ENCODE measurements at regions not wholly inside any gene's neighbourhood (a gene's known extent, or its start where the extent isn't known, plus 50 kb on each side); places are given as distances from the start of the nearest gene placed in this dataset.

DNA sequence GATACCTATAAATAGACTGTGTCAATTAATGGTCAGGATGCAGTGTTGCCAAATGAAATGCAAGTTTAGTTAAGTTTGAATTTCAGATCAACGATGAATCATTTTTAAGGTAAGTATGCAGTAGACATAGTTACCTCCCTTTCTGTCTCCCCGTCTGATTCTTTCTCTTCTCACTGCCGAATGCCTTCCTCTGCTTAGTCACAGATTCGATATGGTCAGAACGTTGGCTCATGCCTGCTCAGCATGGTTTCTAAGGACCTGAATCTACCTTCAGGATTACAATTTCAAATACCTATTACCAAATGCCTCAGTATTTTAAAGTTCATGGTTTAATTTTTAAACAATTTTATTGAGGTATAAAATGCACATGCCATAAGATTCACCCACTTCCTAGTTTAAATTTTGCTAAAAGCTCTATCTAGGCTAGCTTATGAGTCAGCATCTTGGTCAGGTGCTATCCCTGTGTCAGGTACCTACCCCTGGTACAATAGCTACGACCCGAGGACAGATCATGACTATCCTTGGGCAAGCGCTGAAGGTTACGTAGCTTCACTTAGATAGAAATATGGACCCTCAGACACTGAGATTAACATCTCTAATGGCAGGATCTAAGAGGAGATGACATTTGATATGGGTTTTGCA lies 78.2 kb upstream of the SPON1 start:
- Mint-ChIP-seq H3K27me3 (ENCODE audit: unreplicated experiment) (peaks cover 7% of the 10 kb centered on the region), H3K4me1 (ENCODE audit: unreplicated experiment) (no peaks in the 10 kb centered on the region), H3K9me3 (ENCODE audit: unreplicated experiment) (no peaks in the 10 kb centered on the region), H3K4me3 (ENCODE audit: unreplicated experiment) (no peak overlapping the region), H3K27ac (ENCODE audit: unreplicated experiment) (no peak overlapping the region), H3K36me3 (ENCODE audit: unreplicated experiment) (no peaks in the 10 kb centered on the region)
- TF ChIP-seq, protein P1, sequence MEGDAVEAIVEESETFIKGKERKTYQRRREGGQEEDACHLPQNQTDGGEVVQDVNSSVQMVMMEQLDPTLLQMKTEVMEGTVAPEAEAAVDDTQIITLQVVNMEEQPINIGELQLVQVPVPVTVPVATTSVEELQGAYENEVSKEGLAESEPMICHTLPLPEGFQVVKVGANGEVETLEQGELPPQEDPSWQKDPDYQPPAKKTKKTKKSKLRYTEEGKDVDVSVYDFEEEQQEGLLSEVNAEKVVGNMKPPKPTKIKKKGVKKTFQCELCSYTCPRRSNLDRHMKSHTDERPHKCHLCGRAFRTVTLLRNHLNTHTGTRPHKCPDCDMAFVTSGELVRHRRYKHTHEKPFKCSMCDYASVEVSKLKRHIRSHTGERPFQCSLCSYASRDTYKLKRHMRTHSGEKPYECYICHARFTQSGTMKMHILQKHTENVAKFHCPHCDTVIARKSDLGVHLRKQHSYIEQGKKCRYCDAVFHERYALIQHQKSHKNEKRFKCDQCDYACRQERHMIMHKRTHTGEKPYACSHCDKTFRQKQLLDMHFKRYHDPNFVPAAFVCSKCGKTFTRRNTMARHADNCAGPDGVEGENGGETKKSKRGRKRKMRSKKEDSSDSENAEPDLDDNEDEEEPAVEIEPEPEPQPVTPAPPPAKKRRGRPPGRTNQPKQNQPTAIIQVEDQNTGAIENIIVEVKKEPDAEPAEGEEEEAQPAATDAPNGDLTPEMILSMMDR (IDR thresholded peaks at IDR 0.05) = no peak
- no peak for DNase-seq (ENCODE audit: extremely low spot score, unreplicated experiment)

DNA sequence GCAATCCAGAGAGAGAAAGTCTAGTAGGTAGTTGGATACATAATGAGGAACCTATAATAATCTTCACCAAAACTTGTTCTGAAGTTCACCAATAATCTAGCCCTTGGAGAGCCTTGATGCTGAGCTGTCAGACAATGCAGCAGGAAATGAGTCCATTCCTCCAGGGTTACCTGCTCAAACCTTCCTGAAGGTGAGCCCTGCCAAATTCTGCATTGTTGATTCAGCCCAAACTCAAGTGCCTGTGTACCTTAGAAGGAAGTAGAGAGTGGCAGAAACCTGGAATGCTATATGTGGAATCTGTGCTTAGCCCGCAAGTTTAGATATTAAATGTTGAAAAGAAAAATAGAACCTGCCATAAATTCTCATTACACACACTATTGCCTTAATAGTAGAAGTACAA lies 77.4 kb upstream of the SPON1 start:
- peaks cover 11% of the 10 kb centered on the region for H3K27me3 Mint-ChIP-seq (ENCODE audit: unreplicated experiment)
- H3K9me3 Mint-ChIP-seq (ENCODE audit: unreplicated experiment) = no peaks in the 10 kb centered on the region
- H3K27ac Mint-ChIP-seq (ENCODE audit: unreplicated experiment) = no peak overlapping the region
- H3K4me1 Mint-ChIP-seq (ENCODE audit: unreplicated experiment) = no peaks in the 10 kb centered on the region
- H3K36me3 Mint-ChIP-seq (ENCODE audit: unreplicated experiment) = no peaks in the 10 kb centered on the region
- TF ChIP-seq, protein P1 (IDR thresholded peaks at IDR 0.05) = no peak
- H3K4me3 Mint-ChIP-seq (ENCODE audit: unreplicated experiment) = no peak overlapping the region
- no peak for DNase-seq (ENCODE audit: extremely low spot score, unreplicated experiment)

DNA sequence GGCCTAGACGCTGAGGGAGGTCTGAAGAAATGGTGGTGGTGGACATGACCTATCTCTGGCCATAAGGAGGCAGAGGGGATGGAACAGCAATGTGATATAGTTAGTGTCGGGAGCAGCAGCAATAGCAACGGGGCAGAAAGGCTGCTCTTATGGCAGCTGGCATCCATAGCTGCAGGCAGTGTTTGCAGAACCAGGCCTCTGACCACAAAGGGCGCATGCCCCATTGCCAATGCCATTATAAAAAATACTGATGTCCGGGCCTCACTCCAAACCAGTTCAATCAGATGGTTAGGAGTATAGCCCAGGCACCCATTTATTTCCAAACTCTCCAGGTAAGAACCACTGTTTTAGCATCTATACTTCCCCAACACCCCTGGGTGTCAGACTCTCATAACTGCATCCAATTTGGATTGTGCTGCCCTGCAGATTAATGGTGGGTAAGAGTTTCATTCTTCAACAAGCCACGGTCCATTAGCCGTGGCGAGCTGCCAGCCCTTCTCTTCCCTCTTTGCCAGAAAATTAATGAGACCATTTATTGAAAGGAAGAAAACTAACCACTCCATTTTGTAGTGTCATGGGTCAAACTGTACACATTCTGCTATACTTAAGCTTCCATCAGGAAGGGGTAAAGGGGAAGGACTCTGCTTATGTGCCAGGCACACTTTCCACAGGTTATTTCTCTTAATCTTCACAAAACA lies 72.8 kb upstream of the SPON1 start:
- Mint-ChIP-seq H3K4me1 (ENCODE audit: unreplicated experiment) (no peaks in the 10 kb centered on the region), H3K27ac (ENCODE audit: unreplicated experiment) (no peak overlapping the region), H3K36me3 (ENCODE audit: unreplicated experiment) (no peaks in the 10 kb centered on the region), H3K27me3 (ENCODE audit: unreplicated experiment) (peaks cover 20% of the 10 kb centered on the region), H3K9me3 (ENCODE audit: unreplicated experiment) (no peaks in the 10 kb centered on the region), H3K4me3 (ENCODE audit: unreplicated experiment) (no peak overlapping the region)
- TF ChIP-seq, protein P1 (IDR thresholded peaks at IDR 0.05) = no peak
- DNase-seq (ENCODE audit: extremely low spot score, unreplicated experiment) = no peak

DNA sequence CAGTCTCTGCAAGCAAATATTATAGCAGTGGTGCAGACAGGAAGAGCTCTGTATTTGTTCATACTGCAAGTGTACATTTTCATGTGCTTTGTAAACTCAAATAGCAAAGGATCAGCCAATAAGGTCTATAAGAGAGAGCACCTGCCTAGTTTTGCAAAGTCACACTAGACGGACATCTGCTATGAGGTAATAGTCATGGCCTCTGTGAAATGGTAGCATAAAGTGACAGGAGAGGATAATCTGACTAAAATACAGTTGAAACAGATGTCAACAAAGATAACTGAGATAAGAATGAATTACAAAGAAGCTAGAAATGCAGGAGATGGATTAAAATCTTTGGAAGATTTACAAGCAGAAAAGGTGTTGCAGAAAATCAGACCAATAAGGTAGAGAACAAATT lies 70.6 kb upstream of the SPON1 start:
- H3K4me1 Mint-ChIP-seq (ENCODE audit: unreplicated experiment) = no peaks in the 10 kb centered on the region

More for the DNA sequence above, 70.6 kb upstream of the SPON1 start:
- DNase-seq (ENCODE audit: extremely low spot score, unreplicated experiment) = no peak
- Mint-ChIP-seq H3K36me3 (ENCODE audit: unreplicated experiment) (no peaks in the 10 kb centered on the region), H3K4me3 (ENCODE audit: unreplicated experiment) (no peak overlapping the region), H3K27ac (ENCODE audit: unreplicated experiment) (no peak overlapping the region), H3K27me3 (ENCODE audit: unreplicated experiment) (peaks cover 15% of the 10 kb centered on the region), H3K9me3 (ENCODE audit: unreplicated experiment) (no peaks in the 10 kb centered on the region)
- TF ChIP-seq, protein P1 (IDR thresholded peaks at IDR 0.05) = no peak
